Smooth muscle cell (in vitro differentiated cells): ENCODE measurements at regions not wholly inside any gene's neighbourhood (a gene's known extent, or its start where the extent isn't known, plus 50 kb on each side); places are given as distances from the start of the nearest gene placed in this dataset.

Experiments
- DNase-seq: peaks from one replicate; lab custom pipeline; 2025; ENCODE audit not compliant: unreplicated experiment; lab: John Stamatoyannopoulos, UW
- H2AFZ ChIP-seq: fragments of 200-600 bp; sonication (generic); 2 replicates; pipeline ENCODE4 v1.6.0; 2016; ENCODE audit warnings: antibody characterized with exemption, low read depth, mild to moderate bottlenecking
- H3F3A ChIP-seq: fragments of 200-600 bp; sonication (generic); 2 replicates; pipeline ENCODE4 v1.6.0; 2017; ENCODE audit warnings: antibody characterized with exemption, low read depth
- H3K27ac ChIP-seq: fragments of 200-600 bp; sonication (generic); 2 replicates; pipeline ENCODE4 v1.5.1; 2016; ENCODE audit warnings: low read depth, mild to moderate bottlenecking
- H3K27me3 ChIP-seq: fragments of 200-600 bp; sonication (generic); 2 replicates; pipeline ENCODE4 v1.6.1; 2016; ENCODE audit warnings: low read depth, mild to moderate bottlenecking
- H3K36me3 ChIP-seq: fragments of 200-600 bp; sonication (generic); 2 replicates; pipeline ENCODE4 v1.5.1; 2016; ENCODE audit warnings: low read depth
- H3K4me1 ChIP-seq: fragments of 200-600 bp; sonication (generic); 2 replicates; pipeline ENCODE4 v1.5.1; 2016; ENCODE audit warnings: low read depth
- H3K4me2 ChIP-seq: fragments of 200-600 bp; sonication (generic); 2 replicates; pipeline ENCODE4 v1.6.0; 2016; ENCODE audit warnings: mild to moderate bottlenecking
- H3K4me3 ChIP-seq: fragments of 200-600 bp; sonication (generic); 2 replicates; pipeline ENCODE4 v1.5.1; 2016; ENCODE audit warnings: mild to moderate bottlenecking
- H3K79me2 ChIP-seq: fragments of 200-600 bp; sonication (generic); 2 replicates; pipeline ENCODE4 v1.6.0; 2016; ENCODE audit warnings: low read depth, mild to moderate bottlenecking
- H3K9ac ChIP-seq: fragments of 200-600 bp; sonication (generic); 2 replicates; pipeline ENCODE4 v1.6.0; 2016; ENCODE audit warnings: low read depth
- H3K9me3 ChIP-seq: fragments of 200-600 bp; sonication (generic); replicated peaks from 2 replicates; pipeline ENCODE4 v1.5.1; 2016; ENCODE audit warnings: low read depth
- H4K20me1 ChIP-seq: fragments of 200-600 bp; sonication (generic); 2 replicates; pipeline ENCODE4 v1.6.0; 2016; ENCODE audit warnings: low read depth
- CTCF ChIP-seq: fragments of 200-600 bp; sonication (generic); IDR thresholded peaks from 2 replicates; pipeline ENCODE4 v1.5.1; 2017; ENCODE audit warnings: borderline replicate concordance, mild to moderate bottlenecking, antibody characterized with exemption; ENCODE audit not compliant: insufficient read depth, poor library complexity, severe bottlenecking
- WGBS: methylation state at CpG from one replicate; pipeline ENCODE4 v1.1.7; 2016; ENCODE audit warnings: low lambda C conversion rate; 5-methylcytosine and 5-hydroxymethylcytosine counted together

DNA sequence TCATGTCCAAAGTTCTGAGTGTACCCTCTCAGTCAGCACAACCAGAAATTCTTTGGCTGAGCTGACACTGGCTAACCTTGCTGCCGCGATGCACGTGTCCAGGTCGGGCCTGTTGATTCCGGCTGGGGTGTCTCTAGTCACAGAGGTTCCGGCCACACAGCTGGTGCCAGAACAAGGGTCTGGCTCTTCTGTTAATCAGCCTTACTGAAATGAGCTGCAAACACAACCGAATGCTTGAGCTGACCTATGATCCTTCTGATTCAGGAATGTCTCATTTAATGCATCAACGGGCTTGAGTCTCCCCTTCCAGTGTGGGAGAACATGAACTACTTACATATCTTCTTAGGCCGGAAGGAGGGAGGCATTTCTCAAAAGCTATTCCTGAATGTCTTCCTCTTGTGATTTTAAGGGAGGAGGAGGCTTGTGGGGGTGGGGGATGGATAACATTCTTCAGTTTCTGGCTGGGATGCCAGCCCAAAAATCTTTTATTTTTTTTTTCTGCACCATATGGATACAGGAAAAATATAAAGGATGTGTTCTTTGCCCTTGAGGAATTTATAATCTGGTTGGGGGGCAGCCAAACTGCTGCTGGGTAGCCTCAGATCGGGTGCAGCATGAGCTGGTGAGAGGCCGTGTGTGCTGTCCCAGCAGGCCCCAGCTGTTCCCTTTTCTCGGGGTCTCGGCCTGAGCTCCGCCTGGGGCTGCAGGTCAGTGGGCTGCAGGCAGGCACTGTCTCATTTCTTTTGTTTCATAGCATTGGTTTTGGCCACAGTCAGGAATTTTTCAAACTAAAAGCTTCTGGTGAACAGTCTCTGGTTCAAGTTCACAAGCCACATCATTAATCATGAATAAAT is 319.1 kb upstream of the TBL1XR1 start:
- Histone ChIP-seq H3F3A (no peaks in the 10 kb centered on the region), H3K9ac (no peak overlapping the region), H3K79me2 (no peaks in the 10 kb centered on the region), H3K9me3 (no peaks in the 10 kb centered on the region), H3K4me3 (no peak overlapping the region), H3K27ac (no peak overlapping the region), H3K4me1 (no peaks in the 10 kb centered on the region), H4K20me1 (no peaks in the 10 kb centered on the region), H3K27me3 (no peaks in the 10 kb centered on the region), H3K36me3 (no peaks in the 10 kb centered on the region), H2AFZ (peak overlapping the region; percentile 31), H3K4me2 (no peak overlapping the region)
- 77% methylated on average over 14 of the region's 14 CpGs for WGBS
- no peak for TF ChIP-seq CTCF
- DNase-seq: no peak

GRCh38 chr3:177517906-177518305 is 320.6 kb upstream of the TBL1XR1 start:
- Histone ChIP-seq H3K79me2 (no peaks in the 10 kb centered on the region), H3K4me2 (no peak overlapping the region), H3K27ac (no peak overlapping the region), H2AFZ (no peak overlapping the region), H3K9me3 (no peaks in the 10 kb centered on the region), H3K27me3 (no peaks in the 10 kb centered on the region), H3K4me3 (no peak overlapping the region), H3K4me1 (no peaks in the 10 kb centered on the region), H3K36me3 (no peaks in the 10 kb centered on the region), H3K9ac (no peak overlapping the region), H3F3A (no peaks in the 10 kb centered on the region), H4K20me1 (no peaks in the 10 kb centered on the region)
- no peak for DNase-seq
- no peak for TF ChIP-seq CTCF
- 93% methylated on average over 2 of the region's 2 CpGs for WGBS

- no peaks in the 10 kb centered on the region for H3K79me2 ChIP-seq
- H3K27me3 ChIP-seq: no peaks in the 10 kb centered on the region
- H3K9ac ChIP-seq: no peak overlapping the region
- no peaks in the 10 kb centered on the region for H3K36me3 ChIP-seq
- no peak overlapping the region for H2AFZ ChIP-seq
- H3K4me2 ChIP-seq: no peak overlapping the region
- no peaks in the 10 kb centered on the region for H3K9me3 ChIP-seq
- no peak overlapping the region for H3K4me3 ChIP-seq
- TF ChIP-seq CTCF: no peak
- H3F3A ChIP-seq: peaks cover 4% of the 10 kb centered on the region
- no peaks in the 10 kb centered on the region for H4K20me1 ChIP-seq
- no peaks in the 10 kb centered on the region for H3K4me1 ChIP-seq
- no peak for DNase-seq
- no peak overlapping the region for H3K27ac ChIP-seq
- WGBS: 96% methylated on average over 13 of the region's 13 CpGs
Observed at GRCh38 chr3:177519588-177519987, 322.3 kb upstream of the TBL1XR1 start.

GRCh38 chr3:177521305-177521704 is 324.0 kb upstream of the TBL1XR1 start:
- H3K4me2 ChIP-seq: no peak overlapping the region
- no peaks in the 10 kb centered on the region for H3K4me1 ChIP-seq
- H3K4me3 ChIP-seq: no peak overlapping the region
- TF ChIP-seq CTCF: no peak
- DNase-seq: no peak
- 67% methylated on average over 8 of the region's 8 CpGs for WGBS
- no peak overlapping the region for H3K27ac ChIP-seq
- no peaks in the 10 kb centered on the region for H3K9me3 ChIP-seq
- H3F3A ChIP-seq: peaks cover 4% of the 10 kb centered on the region
- H2AFZ ChIP-seq: no peak overlapping the region
- no peaks in the 10 kb centered on the region for H3K36me3 ChIP-seq
- H3K9ac ChIP-seq: no peak overlapping the region
- H3K27me3 ChIP-seq: no peaks in the 10 kb centered on the region
- H3K79me2 ChIP-seq: no peaks in the 10 kb centered on the region
- H4K20me1 ChIP-seq: no peaks in the 10 kb centered on the region
